ENCODE measurements at regions not wholly inside any gene's neighbourhood (a gene's known extent, or its start where the extent isn't known, plus 50 kb on each side); places are given as distances from the start of the nearest gene placed in this dataset.

DNA sequence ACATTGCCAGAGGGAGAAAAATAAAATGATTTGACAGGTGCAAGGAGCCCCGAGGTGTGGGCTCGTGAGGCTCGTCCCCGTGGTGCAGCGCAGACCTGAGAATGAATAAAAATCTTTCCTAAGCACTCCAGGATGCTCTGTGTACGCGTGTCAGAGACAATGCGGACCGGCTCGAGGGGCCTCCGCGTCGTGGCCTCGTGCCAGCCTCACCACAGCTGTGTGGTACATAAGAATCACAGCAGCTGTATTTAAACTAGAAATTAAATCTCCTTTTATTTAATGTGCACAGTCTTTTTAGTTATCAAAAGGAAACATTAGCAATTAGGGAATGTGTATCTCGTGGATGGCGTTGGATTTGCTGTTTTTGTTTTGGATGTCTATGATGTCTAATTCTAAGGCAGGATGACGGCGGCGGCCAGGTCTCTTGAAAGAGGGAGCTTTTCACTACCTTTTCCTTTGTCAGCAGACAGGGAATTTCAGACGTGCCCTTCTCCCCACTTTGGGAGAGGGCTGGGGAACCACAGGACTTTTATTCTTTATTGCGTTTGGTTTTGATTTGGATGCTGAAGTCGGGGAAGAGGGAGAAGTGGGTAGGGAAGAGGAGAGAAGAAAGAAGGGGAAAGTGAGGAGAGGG, 365.3 kb upstream of the SHH start:
- Histone ChIP-seq H3K79me2 (ENCODE audit: control insufficient read depth, insufficient read depth, low read length) (no peaks in the 10 kb centered on the region), H3K27ac (ENCODE audit: insufficient read depth, low read length) (no peak overlapping the region), H3K4me2 (ENCODE audit: extremely low read depth, insufficient read depth, low read length) (no peak overlapping the region), H3K36me3 (ENCODE audit: control insufficient read depth, insufficient read depth, low read length) (no peaks in the 10 kb centered on the region), H4K20me1 (ENCODE audit: control insufficient read depth, extremely low read depth, insufficient read depth, low read length) (no peaks in the 10 kb centered on the region), H3K27me3 (ENCODE audit: control insufficient read depth, insufficient read depth, low read length) (no peaks in the 10 kb centered on the region), H2AFZ (ENCODE audit: low read length) (no peak overlapping the region), H3K4me1 (ENCODE audit: control insufficient read depth, extremely low read depth, insufficient read depth, low read length) (no peaks in the 10 kb centered on the region), H3K9me3 (ENCODE audit: control insufficient read depth, insufficient read depth, low read depth, low read length) (no peaks in the 10 kb centered on the region), H3K4me3 (replicated peaks in 1 of 4; ENCODE audit: control extremely low read depth in 1 of 4, insufficient read depth in 1 of 4, low read depth in 3 of 4, low read length in 4 of 4) (no peak overlapping the region), H3K9ac (ENCODE audit: insufficient read depth, low read length) (no peak overlapping the region)
- TF ChIP-seq EZH2 (IDR thresholded peaks at IDR 0.05; ENCODE audit: low read length, missing control alignments): no peak
- TF ChIP-seq, protein P1, sequence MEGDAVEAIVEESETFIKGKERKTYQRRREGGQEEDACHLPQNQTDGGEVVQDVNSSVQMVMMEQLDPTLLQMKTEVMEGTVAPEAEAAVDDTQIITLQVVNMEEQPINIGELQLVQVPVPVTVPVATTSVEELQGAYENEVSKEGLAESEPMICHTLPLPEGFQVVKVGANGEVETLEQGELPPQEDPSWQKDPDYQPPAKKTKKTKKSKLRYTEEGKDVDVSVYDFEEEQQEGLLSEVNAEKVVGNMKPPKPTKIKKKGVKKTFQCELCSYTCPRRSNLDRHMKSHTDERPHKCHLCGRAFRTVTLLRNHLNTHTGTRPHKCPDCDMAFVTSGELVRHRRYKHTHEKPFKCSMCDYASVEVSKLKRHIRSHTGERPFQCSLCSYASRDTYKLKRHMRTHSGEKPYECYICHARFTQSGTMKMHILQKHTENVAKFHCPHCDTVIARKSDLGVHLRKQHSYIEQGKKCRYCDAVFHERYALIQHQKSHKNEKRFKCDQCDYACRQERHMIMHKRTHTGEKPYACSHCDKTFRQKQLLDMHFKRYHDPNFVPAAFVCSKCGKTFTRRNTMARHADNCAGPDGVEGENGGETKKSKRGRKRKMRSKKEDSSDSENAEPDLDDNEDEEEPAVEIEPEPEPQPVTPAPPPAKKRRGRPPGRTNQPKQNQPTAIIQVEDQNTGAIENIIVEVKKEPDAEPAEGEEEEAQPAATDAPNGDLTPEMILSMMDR (conservative IDR thresholded peaks at IDR 0.05 in 1 of 2, IDR thresholded peaks at IDR 0.05 in 1 of 2; ENCODE audit: low read depth in 1 of 2, low read length in 2 of 2): no peak
- DNase-seq (ENCODE audit: low read depth in 2 of 2): no peak

DNA sequence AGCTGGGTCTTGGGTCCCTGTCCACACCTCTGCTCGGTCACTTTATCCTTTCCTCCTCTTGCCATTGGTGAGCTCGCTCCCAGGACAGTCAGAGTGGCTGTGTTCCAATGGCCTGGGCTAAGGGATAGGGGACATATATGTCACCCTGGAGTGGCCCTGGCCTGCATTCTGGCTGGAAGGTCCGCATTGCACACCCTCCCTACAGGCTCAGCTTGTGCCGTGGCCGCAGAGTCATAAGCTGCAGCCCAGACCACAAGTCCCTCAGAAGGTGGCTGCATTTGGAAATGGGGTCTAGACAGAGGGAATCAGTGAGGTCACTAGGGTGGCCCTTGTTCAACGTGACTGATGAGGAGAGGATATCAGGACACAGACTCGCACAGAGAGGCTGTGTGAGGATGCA, 363.8 kb upstream of the SHH start:
- H3K9ac ChIP-seq (ENCODE audit: insufficient read depth, low read length): no peak overlapping the region
- DNase-seq (ENCODE audit: low read depth in 2 of 2): no peak
- H3K36me3 ChIP-seq (ENCODE audit: control insufficient read depth, insufficient read depth, low read length): no peaks in the 10 kb centered on the region
- TF ChIP-seq, protein P1 (conservative IDR thresholded peaks at IDR 0.05 in 1 of 2, IDR thresholded peaks at IDR 0.05 in 1 of 2; ENCODE audit: low read depth in 1 of 2, low read length in 2 of 2): no peak
- no peak for TF ChIP-seq EZH2 (IDR thresholded peaks at IDR 0.05; ENCODE audit: low read length, missing control alignments)
- H3K4me3 ChIP-seq (replicated peaks in 1 of 4; ENCODE audit: control extremely low read depth in 1 of 4, insufficient read depth in 1 of 4, low read depth in 3 of 4, low read length in 4 of 4): no peak overlapping the region
- H3K79me2 ChIP-seq (ENCODE audit: control insufficient read depth, insufficient read depth, low read length): no peaks in the 10 kb centered on the region
- no peak overlapping the region for H2AFZ ChIP-seq (ENCODE audit: low read length)
- no peaks in the 10 kb centered on the region for H3K4me1 ChIP-seq (ENCODE audit: control insufficient read depth, extremely low read depth, insufficient read depth, low read length)
- H3K4me2 ChIP-seq (ENCODE audit: extremely low read depth, insufficient read depth, low read length): no peak overlapping the region
- no peaks in the 10 kb centered on the region for H3K9me3 ChIP-seq (ENCODE audit: control insufficient read depth, insufficient read depth, low read depth, low read length)
- H3K27me3 ChIP-seq (ENCODE audit: control insufficient read depth, insufficient read depth, low read length): no peaks in the 10 kb centered on the region
- H3K27ac ChIP-seq (ENCODE audit: insufficient read depth, low read length): no peak overlapping the region
- no peaks in the 10 kb centered on the region for H4K20me1 ChIP-seq (ENCODE audit: control insufficient read depth, extremely low read depth, insufficient read depth, low read length)

DNA sequence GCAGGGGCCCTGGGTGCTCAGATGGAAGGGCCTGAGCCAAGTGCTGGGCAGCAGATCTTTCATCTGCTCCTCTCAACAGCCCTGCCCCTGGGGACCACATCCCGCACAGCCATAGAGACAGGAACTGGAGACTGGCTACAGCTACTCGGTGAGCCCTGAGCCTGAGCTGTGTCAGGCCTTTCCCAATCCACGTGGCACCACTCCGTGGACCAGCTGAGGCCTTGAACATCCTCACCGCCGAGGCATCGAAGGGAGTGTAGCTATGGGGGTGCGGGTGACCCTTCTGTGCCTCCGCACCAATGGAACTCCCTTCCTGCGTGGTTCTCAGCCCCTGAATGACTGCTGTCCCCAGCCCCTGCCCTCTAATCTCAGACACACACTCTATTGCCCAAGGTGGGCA, 362.7 kb upstream of the SHH start:
- no peak overlapping the region for H3K4me2 ChIP-seq (ENCODE audit: extremely low read depth, insufficient read depth, low read length)
- no peaks in the 10 kb centered on the region for H3K9me3 ChIP-seq (ENCODE audit: control insufficient read depth, insufficient read depth, low read depth, low read length)
- H3K79me2 ChIP-seq (ENCODE audit: control insufficient read depth, insufficient read depth, low read length): no peaks in the 10 kb centered on the region
- H4K20me1 ChIP-seq (ENCODE audit: control insufficient read depth, extremely low read depth, insufficient read depth, low read length): no peaks in the 10 kb centered on the region
- no peak overlapping the region for H3K27ac ChIP-seq (ENCODE audit: insufficient read depth, low read length)
- H2AFZ ChIP-seq (ENCODE audit: low read length): no peak overlapping the region
- no peaks in the 10 kb centered on the region for H3K4me1 ChIP-seq (ENCODE audit: control insufficient read depth, extremely low read depth, insufficient read depth, low read length)
- no peak overlapping the region for H3K4me3 ChIP-seq (replicated peaks in 1 of 4; ENCODE audit: control extremely low read depth in 1 of 4, insufficient read depth in 1 of 4, low read depth in 3 of 4, low read length in 4 of 4)
- H3K27me3 ChIP-seq (ENCODE audit: control insufficient read depth, insufficient read depth, low read length): no peaks in the 10 kb centered on the region
- DNase-seq (ENCODE audit: low read depth in 2 of 2): no peak
- no peak overlapping the region for H3K9ac ChIP-seq (ENCODE audit: insufficient read depth, low read length)
- TF ChIP-seq EZH2 (IDR thresholded peaks at IDR 0.05; ENCODE audit: low read length, missing control alignments): no peak
- TF ChIP-seq, protein P1 (conservative IDR thresholded peaks at IDR 0.05 in 1 of 2, IDR thresholded peaks at IDR 0.05 in 1 of 2; ENCODE audit: low read depth in 1 of 2, low read length in 2 of 2): no peak
- no peaks in the 10 kb centered on the region for H3K36me3 ChIP-seq (ENCODE audit: control insufficient read depth, insufficient read depth, low read length)
